ENCODE measurements at regions not wholly inside any gene's neighbourhood (a gene's known extent, or its start where the extent isn't known, plus 50 kb on each side); places are given as distances from the start of the nearest gene placed in this dataset.
"Not testable (repeated sequence)": the region's sequence is repeated elsewhere in the genome, so short reads cannot be mapped to it uniquely, and the experiment has no call there.

DNA sequence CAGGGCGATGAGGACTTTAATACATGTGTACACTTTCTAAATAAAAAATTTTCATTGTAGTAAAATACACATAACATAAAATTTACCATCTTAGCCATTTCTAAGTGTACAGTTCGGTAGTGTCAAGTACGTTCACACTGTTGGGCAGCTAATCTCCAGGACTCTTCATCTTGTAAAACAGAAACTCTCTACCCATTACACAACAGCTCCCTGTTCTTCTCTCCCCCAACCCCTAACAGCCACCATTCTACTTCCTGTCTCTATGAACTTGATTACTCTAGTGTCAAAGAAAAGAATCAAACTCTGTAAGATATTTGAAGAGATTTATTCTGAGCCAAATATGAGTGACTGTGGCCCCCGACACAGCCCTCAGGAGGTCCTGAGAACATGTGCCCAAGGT is 208.3 kb upstream of the PLGLB1 start:
- H3K9ac ChIP-seq (ENCODE audit: low read length in 5 of 5); H3K4me3 ChIP-seq (ENCODE audit: low read depth in 1 of 5, low read length in 5 of 5); H3K27ac ChIP-seq (ENCODE audit: low read depth, low read length); H3K27me3 ChIP-seq (ENCODE audit: control insufficient read depth in 5 of 5, insufficient read depth in 4 of 5, low read length in 5 of 5); H3K36me3 ChIP-seq (ENCODE audit: control insufficient read depth in 5 of 5, insufficient read depth in 5 of 5, low read length in 5 of 5); H3K9me3 ChIP-seq (ENCODE audit: control insufficient read depth in 5 of 5, low read length in 5 of 5); H3K4me1 ChIP-seq (ENCODE audit: control insufficient read depth in 5 of 5, insufficient read depth in 5 of 5, low read length in 5 of 5): not testable (repeated sequence)

DNA sequence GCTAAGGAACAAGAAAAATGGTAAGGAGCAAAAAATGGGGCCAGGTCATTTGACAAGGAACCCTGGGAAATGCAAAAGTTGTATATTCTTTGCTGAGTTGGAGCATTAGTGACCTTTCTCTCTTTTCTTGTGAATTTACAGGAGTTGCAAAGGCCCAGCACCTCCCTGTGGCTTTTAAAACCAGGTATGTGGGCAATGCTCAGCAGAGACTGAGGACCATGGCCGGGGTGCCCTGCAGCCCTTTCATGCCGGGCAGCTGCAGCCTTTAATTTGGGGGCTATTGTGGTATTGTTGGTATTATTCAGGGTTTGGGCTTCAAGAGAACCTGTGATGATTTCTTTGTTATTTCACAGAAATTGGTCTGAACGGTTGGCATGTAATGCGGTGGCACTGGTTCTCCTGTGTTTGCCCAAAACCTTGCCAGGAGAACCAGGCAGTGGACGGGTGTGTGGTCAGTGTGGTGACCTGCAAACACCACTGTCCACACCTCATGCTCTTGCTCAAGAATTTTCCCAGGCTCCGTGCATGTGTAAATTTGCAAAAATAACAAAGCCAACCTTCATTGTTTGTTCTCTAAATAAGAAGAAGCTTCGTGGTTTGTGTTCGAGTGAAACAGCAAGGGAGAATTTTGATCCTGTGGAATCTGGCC is 213.8 kb upstream of the PLGLB1 start:
- H3K27me3 ChIP-seq (ENCODE audit: control insufficient read depth in 5 of 5, insufficient read depth in 4 of 5, low read length in 5 of 5); H3K27ac ChIP-seq (ENCODE audit: low read depth, low read length); H3K4me3 ChIP-seq (ENCODE audit: low read depth in 1 of 5, low read length in 5 of 5): not testable (repeated sequence)

DNA sequence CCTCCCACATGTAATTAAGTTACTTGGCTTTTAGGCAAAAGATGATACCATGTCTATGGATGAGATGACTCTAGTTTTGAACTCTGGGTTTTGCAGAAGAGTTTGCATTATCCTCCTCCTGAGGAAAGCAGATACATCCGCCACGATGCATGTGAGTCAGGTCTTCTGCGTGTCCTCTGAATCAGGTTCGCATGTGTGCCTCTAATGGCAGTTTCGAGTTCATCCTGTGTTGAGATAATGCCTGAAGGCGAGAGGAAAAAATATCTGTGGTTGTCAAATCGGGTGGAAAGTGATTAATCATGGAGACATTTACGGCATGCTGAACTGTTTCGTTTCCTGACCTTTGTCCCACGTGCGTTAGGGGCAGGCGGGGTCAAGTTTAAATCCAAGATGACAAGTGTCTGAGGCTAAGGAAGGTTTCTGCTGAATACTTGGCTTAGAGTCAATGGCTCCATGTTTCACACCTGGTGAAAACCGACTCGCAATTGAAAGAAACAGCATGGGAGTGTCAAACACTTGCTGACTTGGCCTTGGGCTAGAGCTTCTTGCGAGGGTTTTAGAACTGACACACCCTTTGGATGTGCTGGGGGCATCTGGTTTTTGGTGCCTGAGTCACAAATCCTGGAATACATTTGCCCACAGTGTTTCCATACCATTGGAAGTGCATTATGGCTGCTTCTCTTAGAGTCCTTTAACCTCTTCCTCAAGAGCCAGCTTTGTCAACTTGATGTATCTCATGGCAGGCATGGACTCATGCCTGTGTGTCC is 216.1 kb upstream of the PLGLB1 start:
- H3K9me3 ChIP-seq (ENCODE audit: control insufficient read depth in 5 of 5, low read length in 5 of 5); H3K27ac ChIP-seq (ENCODE audit: low read depth, low read length); H3K36me3 ChIP-seq (ENCODE audit: control insufficient read depth in 5 of 5, insufficient read depth in 5 of 5, low read length in 5 of 5); H3K9ac ChIP-seq (ENCODE audit: low read length in 5 of 5); H3K4me3 ChIP-seq (ENCODE audit: low read depth in 1 of 5, low read length in 5 of 5); H3K27me3 ChIP-seq (ENCODE audit: control insufficient read depth in 5 of 5, insufficient read depth in 4 of 5, low read length in 5 of 5); H3K4me1 ChIP-seq (ENCODE audit: control insufficient read depth in 5 of 5, insufficient read depth in 5 of 5, low read length in 5 of 5): not testable (repeated sequence)

More for the DNA sequence above, 213.8 kb upstream of the PLGLB1 start:
- not testable (repeated sequence) for H3K9me3 ChIP-seq (ENCODE audit: control insufficient read depth in 5 of 5, low read length in 5 of 5); H3K4me1 ChIP-seq (ENCODE audit: control insufficient read depth in 5 of 5, insufficient read depth in 5 of 5, low read length in 5 of 5); H3K9ac ChIP-seq (ENCODE audit: low read length in 5 of 5); H3K36me3 ChIP-seq (ENCODE audit: control insufficient read depth in 5 of 5, insufficient read depth in 5 of 5, low read length in 5 of 5)

DNA sequence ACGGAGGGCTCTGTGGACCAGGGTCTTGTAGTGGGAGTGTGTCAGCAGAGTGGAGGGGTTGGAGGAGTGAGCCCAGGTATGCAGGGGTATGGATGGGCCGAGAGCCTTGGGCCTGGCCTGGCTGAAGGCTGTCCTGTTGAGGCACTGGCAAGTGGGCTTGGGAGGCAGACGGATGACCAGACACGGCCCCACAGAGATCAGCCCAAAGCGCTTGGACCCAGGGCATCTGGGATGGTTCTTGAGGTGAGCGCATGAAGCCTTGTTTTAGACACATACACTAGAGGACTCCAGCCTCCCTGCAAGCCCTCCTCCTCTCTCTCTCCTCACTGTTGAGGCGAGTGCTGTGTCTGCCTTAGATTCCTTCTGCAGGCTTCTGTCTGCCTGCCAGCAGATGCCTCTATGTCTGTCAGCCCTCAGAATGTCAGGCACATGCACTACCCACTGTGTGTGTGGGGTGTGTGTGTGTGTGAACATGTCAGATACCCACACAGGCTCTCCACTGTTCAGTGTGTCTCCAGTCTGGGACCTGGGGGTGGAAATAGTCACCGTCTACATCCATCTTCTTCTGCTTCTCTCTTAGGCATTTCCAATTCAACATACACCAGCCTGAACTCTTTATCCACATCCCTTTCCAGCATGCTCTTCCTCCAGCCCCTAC is 218.0 kb upstream of the PLGLB1 start:
- not testable (repeated sequence) for H3K36me3 ChIP-seq (ENCODE audit: control insufficient read depth in 5 of 5, insufficient read depth in 5 of 5, low read length in 5 of 5); H3K27ac ChIP-seq (ENCODE audit: low read depth, low read length); H3K9me3 ChIP-seq (ENCODE audit: control insufficient read depth in 5 of 5, low read length in 5 of 5); H3K9ac ChIP-seq (ENCODE audit: low read length in 5 of 5); H3K27me3 ChIP-seq (ENCODE audit: control insufficient read depth in 5 of 5, insufficient read depth in 4 of 5, low read length in 5 of 5); H3K4me3 ChIP-seq (ENCODE audit: low read depth in 1 of 5, low read length in 5 of 5); H3K4me1 ChIP-seq (ENCODE audit: control insufficient read depth in 5 of 5, insufficient read depth in 5 of 5, low read length in 5 of 5)

DNA sequence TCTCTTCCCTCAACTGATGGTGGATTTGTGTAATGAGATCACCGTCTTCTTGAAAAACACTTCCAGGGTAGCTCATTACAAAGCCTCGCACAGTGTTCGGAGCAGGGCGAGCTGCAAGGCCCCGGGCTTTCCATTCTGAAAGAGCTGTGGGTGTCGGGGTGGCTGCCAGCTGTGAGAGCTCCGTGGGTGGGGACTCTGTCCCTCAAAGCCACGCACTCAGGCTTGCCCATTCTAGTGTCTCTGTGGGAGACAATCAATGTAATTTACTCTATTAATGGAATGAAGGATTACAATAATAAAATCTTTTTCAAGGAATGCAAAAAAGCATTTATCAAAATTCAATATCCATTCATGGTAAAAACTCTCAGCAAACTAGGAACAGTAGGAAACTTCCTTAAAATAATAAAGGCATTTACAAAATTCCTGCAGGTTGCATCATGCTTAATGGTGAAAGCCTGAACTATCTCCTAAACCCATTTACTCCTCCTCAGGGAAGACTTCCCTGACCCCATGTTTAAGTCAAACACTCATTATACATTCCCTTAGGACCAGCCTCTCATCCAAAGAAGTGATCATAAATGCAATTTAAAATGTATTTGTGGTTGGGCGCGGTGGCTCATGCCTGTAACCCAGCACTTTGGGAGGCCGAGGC is 224.5 kb upstream of the PLGLB1 start:
- not testable (repeated sequence) for H3K9ac ChIP-seq (ENCODE audit: low read length in 5 of 5); H3K27ac ChIP-seq (ENCODE audit: low read depth, low read length); H3K27me3 ChIP-seq (ENCODE audit: control insufficient read depth in 5 of 5, insufficient read depth in 4 of 5, low read length in 5 of 5); H3K9me3 ChIP-seq (ENCODE audit: control insufficient read depth in 5 of 5, low read length in 5 of 5); H3K36me3 ChIP-seq (ENCODE audit: control insufficient read depth in 5 of 5, insufficient read depth in 5 of 5, low read length in 5 of 5); H3K4me1 ChIP-seq (ENCODE audit: control insufficient read depth in 5 of 5, insufficient read depth in 5 of 5, low read length in 5 of 5); H3K4me3 ChIP-seq (ENCODE audit: low read depth in 1 of 5, low read length in 5 of 5)

DNA sequence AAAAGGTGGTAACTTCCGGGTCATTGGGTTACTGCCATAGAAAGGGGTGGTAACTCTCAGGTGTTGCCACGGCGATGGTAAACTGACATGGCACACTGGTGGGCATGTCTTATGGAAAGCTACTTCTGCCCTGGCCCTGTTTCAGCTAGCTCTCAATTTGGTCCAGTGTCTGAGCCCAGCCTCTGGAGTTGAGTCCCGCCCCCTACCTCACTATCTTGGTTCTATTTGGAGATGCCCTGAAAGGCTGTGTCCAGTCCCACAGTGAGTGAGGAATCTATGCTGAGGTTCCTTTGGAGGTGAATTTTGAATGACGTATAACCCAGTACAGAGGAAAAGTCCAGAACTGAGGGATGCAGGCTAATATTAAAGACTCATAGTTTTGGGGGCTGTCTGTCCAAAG is 230.4 kb upstream of the PLGLB1 start:
- H3K36me3 ChIP-seq (ENCODE audit: control insufficient read depth in 5 of 5, insufficient read depth in 5 of 5, low read length in 5 of 5); H3K9ac ChIP-seq (ENCODE audit: low read length in 5 of 5); H3K27me3 ChIP-seq (ENCODE audit: control insufficient read depth in 5 of 5, insufficient read depth in 4 of 5, low read length in 5 of 5); H3K4me1 ChIP-seq (ENCODE audit: control insufficient read depth in 5 of 5, insufficient read depth in 5 of 5, low read length in 5 of 5); H3K4me3 ChIP-seq (ENCODE audit: low read depth in 1 of 5, low read length in 5 of 5); H3K27ac ChIP-seq (ENCODE audit: low read depth, low read length); H3K9me3 ChIP-seq (ENCODE audit: control insufficient read depth in 5 of 5, low read length in 5 of 5): not testable (repeated sequence)

DNA sequence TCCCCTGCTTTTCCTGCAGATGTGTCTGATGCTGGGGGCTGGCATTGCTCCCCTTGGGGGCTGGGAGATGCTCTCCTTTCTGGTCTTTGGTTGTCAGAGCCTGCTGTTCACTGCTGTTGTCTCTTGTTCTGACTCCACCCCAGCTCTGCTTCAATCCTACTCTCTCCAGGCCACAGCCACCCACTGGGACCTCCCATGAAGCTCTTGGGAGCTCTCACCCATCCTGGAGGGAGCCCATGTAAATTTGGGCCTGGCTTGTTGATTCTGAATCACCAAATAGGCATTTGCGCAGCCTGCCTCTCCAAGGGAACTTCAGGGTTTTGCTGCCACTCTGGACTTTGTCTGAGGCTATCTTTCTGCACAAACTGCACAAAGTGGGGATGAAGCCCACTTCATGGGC is 232.9 kb upstream of the PLGLB1 start:
- H3K9ac ChIP-seq (ENCODE audit: low read length in 5 of 5); H3K9me3 ChIP-seq (ENCODE audit: control insufficient read depth in 5 of 5, low read length in 5 of 5); H3K27ac ChIP-seq (ENCODE audit: low read depth, low read length); H3K4me1 ChIP-seq (ENCODE audit: control insufficient read depth in 5 of 5, insufficient read depth in 5 of 5, low read length in 5 of 5); H3K36me3 ChIP-seq (ENCODE audit: control insufficient read depth in 5 of 5, insufficient read depth in 5 of 5, low read length in 5 of 5); H3K4me3 ChIP-seq (ENCODE audit: low read depth in 1 of 5, low read length in 5 of 5); H3K27me3 ChIP-seq (ENCODE audit: control insufficient read depth in 5 of 5, insufficient read depth in 4 of 5, low read length in 5 of 5): not testable (repeated sequence)

DNA sequence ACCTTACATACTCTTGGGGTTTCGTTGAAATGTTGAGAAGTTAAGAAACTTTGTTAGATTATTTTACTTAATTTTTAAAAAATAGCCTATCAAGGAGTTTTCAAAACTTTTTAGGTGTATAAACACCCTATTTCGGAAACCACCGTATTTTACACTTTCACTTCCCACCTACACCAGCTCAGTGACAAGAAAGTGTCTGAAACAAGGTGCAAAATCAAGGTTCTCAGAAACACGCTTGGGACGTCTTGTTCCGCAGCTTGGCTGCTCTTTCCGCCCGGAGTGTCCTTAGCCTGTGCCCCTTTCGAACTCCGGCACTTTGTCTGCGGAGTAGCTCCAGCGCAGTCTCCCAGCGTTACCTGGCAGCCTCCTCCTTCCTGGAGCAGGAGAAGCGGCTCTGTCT is 233.8 kb upstream of the PLGLB1 start:
- not testable (repeated sequence) for H3K27ac ChIP-seq (ENCODE audit: low read depth, low read length); H3K36me3 ChIP-seq (ENCODE audit: control insufficient read depth in 5 of 5, insufficient read depth in 5 of 5, low read length in 5 of 5); H3K9ac ChIP-seq (ENCODE audit: low read length in 5 of 5); H3K4me1 ChIP-seq (ENCODE audit: control insufficient read depth in 5 of 5, insufficient read depth in 5 of 5, low read length in 5 of 5); H3K4me3 ChIP-seq (ENCODE audit: low read depth in 1 of 5, low read length in 5 of 5); H3K9me3 ChIP-seq (ENCODE audit: control insufficient read depth in 5 of 5, low read length in 5 of 5); H3K27me3 ChIP-seq (ENCODE audit: control insufficient read depth in 5 of 5, insufficient read depth in 4 of 5, low read length in 5 of 5)

DNA sequence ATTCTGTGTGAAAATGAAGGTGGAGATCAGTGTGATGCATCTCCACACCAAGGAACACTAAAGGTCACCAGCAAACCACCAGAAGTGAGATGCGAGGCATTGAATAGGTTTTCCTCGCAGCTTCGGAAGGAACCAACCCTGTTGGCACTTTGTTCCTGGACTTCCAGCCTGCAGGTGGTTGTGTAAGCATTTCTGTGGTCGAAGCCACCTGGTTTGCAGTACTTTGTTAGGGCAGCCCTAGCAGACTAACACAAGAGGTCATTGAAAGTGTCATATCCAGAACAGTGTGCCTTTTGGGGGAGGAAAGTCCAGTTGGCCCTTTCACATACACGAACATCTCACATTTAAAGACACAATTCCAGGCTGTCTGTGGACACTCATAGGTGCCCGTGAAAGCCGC is 237.2 kb upstream of the PLGLB1 start:
- not testable (repeated sequence) for H3K4me1 ChIP-seq (ENCODE audit: control insufficient read depth in 5 of 5, insufficient read depth in 5 of 5, low read length in 5 of 5); H3K27ac ChIP-seq (ENCODE audit: low read depth, low read length); H3K4me3 ChIP-seq (ENCODE audit: low read depth in 1 of 5, low read length in 5 of 5); H3K36me3 ChIP-seq (ENCODE audit: control insufficient read depth in 5 of 5, insufficient read depth in 5 of 5, low read length in 5 of 5); H3K9ac ChIP-seq (ENCODE audit: low read length in 5 of 5); H3K27me3 ChIP-seq (ENCODE audit: control insufficient read depth in 5 of 5, insufficient read depth in 4 of 5, low read length in 5 of 5); H3K9me3 ChIP-seq (ENCODE audit: control insufficient read depth in 5 of 5, low read length in 5 of 5)

DNA sequence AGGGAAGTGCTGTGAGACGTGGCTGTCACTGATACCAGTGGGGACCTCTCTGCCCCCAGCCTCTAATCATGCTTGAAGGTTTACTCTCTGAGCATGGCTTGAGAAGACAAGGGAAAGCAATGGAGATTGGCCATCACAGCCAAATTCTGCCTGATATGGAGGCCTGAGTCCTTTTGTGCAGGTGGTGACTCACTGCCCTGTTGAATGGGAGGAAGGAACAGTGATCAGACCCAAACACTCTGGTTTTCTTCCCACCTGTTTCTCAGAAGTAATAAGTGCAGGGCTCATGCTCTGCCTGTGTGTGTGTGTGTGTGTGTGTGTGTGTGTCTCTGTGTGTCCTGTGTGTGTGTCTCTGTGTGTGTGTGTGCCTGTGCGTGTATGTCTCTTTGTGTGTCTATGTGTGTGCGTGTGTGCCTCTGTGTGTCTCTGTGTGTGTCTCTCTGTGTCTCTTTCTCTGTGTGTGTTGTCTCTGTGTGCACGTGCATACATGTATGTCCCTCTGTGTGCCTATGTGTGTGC is 240.6 kb upstream of the PLGLB1 start:
- not testable (repeated sequence) for H3K4me3 ChIP-seq (ENCODE audit: low read depth in 1 of 5, low read length in 5 of 5); H3K27me3 ChIP-seq (ENCODE audit: control insufficient read depth in 5 of 5, insufficient read depth in 4 of 5, low read length in 5 of 5); H3K4me1 ChIP-seq (ENCODE audit: control insufficient read depth in 5 of 5, insufficient read depth in 5 of 5, low read length in 5 of 5); H3K27ac ChIP-seq (ENCODE audit: low read depth, low read length); H3K9me3 ChIP-seq (ENCODE audit: control insufficient read depth in 5 of 5, low read length in 5 of 5); H3K36me3 ChIP-seq (ENCODE audit: control insufficient read depth in 5 of 5, insufficient read depth in 5 of 5, low read length in 5 of 5); H3K9ac ChIP-seq (ENCODE audit: low read length in 5 of 5)

All from subcutaneous abdominal adipose tissue (tissue), 5 donors.